ENCODE measurements at regions not wholly inside any gene's neighbourhood (a gene's known extent, or its start where the extent isn't known, plus 50 kb on each side); places are given as distances from the start of the nearest gene placed in this dataset.

GRCh38 chr1:59076612-59077011 lies 220.3 kb upstream of the FGGY start:
- TF ChIP-seq CTCF (IDR thresholded peaks at IDR 0.05; ENCODE audit: control extremely low read depth in 1 of 3, insufficient read depth in 1 of 3, low read depth in 1 of 3, low read length in 3 of 3) (no peak), EZH2 (IDR thresholded peaks at IDR 0.05; ENCODE audit: low read depth, low read length, severe bottlenecking) (no peak), PHF8 (conservative IDR thresholded peaks at IDR 0.05; ENCODE audit: low read depth, low read length) (no peak), BCL11A (IDR thresholded peaks at IDR 0.05; ENCODE audit: low read depth in 2 of 2, low read length in 2 of 2) (no peak), ATF2 (IDR thresholded peaks at IDR 0.05; ENCODE audit: low read length) (no peak), POLR2A (IDR thresholded peaks at IDR 0.05; ENCODE audit: control extremely low read depth in 1 of 2, low read depth in 2 of 2, low read length in 2 of 2) (no peak), ATF3 (IDR thresholded peaks at IDR 0.05; ENCODE audit: insufficient read depth, low read depth, low read length) (no peak), RAD21 (IDR thresholded peaks at IDR 0.05 in 1 of 2, conservative IDR thresholded peaks at IDR 0.05 in 1 of 2; ENCODE audit: low read depth in 2 of 2, low read length in 2 of 2) (no peak)

Data from H1 (cell line).